Endothelial cell of umbilical vein (primary cell): ENCODE measurements at regions not wholly inside any gene's neighbourhood (a gene's known extent, or its start where the extent isn't known, plus 50 kb on each side); places are given as distances from the start of the nearest gene placed in this dataset.

Experiments used
- BruUV-seq: library from RNA; stranded (reverse); fragments of 400-500 nt; replicated peaks from 2 replicates; lab custom pipeline; 2021; lab: Mats Ljungman, UMichigan
- CTCF ChIA-PET: fragments of 300-600, 350-600 bp; sonication (Branson Sonifier 250); formaldehyde crosslinking; loops from one replicate; lab custom pipeline; 2021; ENCODE audit warnings: antibody characterized with exemption, inconsistent platforms; lab: Charles Lee
- POLR2A ChIA-PET: fragments of 300-600, 350-600 bp; sonication (Branson Sonifier 250); formaldehyde crosslinking; loops from one replicate; lab custom pipeline; 2021; ENCODE audit warnings: antibody characterized with exemption, inconsistent platforms; lab: Charles Lee
- DNase-seq: peaks from one replicate; pipeline ENCODE4 v3.0.0-alpha.2; 2011; ENCODE audit warnings: low read depth, low spot score
- FAIRE-seq: peaks from 2 replicates; lab custom pipeline; 2011; peaks lifted over from hg19 to GRCh38; lab: Jason Lieb, UNC
- H2AFZ ChIP-seq: 2 replicates; pipeline ENCODE4 v1.6.0; 2012; ENCODE audit warnings: low read depth, low read length, control low read depth, inconsistent platforms
- H3K27ac ChIP-seq: 2 replicates; pipeline ENCODE4 v1.5.1; 2011; ENCODE audit warnings: low read depth, mild to moderate bottlenecking, control low read depth, low read length, moderate library complexity; ENCODE audit not compliant: insufficient read depth
- H3K27me3 ChIP-seq, 2 experiments: 2 replicates each; pipeline versions ENCODE4 v1.6.0 to v1.6.1; 2011; ENCODE audit warnings: low read length in 2 of 2, mixed read lengths in 1 of 2; ENCODE audit not compliant: control insufficient read depth in 2 of 2, insufficient read depth in 2 of 2
- H3K36me3 ChIP-seq, 2 experiments: 2 replicates in 1 of 2; 3 replicates in 1 of 2; pipeline ENCODE4 v1.5.1; 2011; ENCODE audit warnings: low read length in 2 of 2, mild to moderate bottlenecking in 1 of 2, moderate library complexity in 1 of 2; ENCODE audit not compliant: control insufficient read depth in 2 of 2, insufficient read depth in 2 of 2; ENCODE audit errors: extremely low read depth in 1 of 2
- H3K4me1 ChIP-seq: 3 replicates; pipeline ENCODE4 v1.5.1; 2011; ENCODE audit warnings: mild to moderate bottlenecking, low read length; ENCODE audit not compliant: control insufficient read depth, insufficient read depth; ENCODE audit errors: extremely low read depth
- H3K4me2 ChIP-seq: 2 replicates; pipeline ENCODE4 v1.6.1; 2011; ENCODE audit warnings: low read length, control low read depth, mixed read lengths; ENCODE audit not compliant: insufficient read depth
- H3K4me3 ChIP-seq, 3 experiments: fragments of 200-600 bp in 1 of 3; sonication (generic), shearing (Covaris generic) in 1 of 3; replicated peaks in 1 of 3; 2 replicates each; pipeline ENCODE4 v1.5.1; 2011 to 2016; ENCODE audit warnings: control low read depth in 3 of 3, low read length in 3 of 3, mild to moderate bottlenecking in 2 of 3, inconsistent platforms in 1 of 3, low read depth in 1 of 3, moderate library complexity in 1 of 3; ENCODE audit not compliant: insufficient read depth in 1 of 3
- H3K79me2 ChIP-seq: 2 replicates; pipeline ENCODE4 v1.6.0; 2012; ENCODE audit warnings: low read length, inconsistent platforms; ENCODE audit not compliant: control insufficient read depth, insufficient read depth
- H3K9ac ChIP-seq: replicated peaks from 2 replicates; pipeline ENCODE3; 2011; ENCODE audit warnings: low read length, control low read depth; ENCODE audit not compliant: insufficient read depth; ENCODE audit errors: extremely low read depth
- H3K9me1 ChIP-seq: replicated peaks from 3 replicates; pipeline ENCODE4 v1.6.0; 2011; ENCODE audit warnings: mild to moderate bottlenecking, low read length; ENCODE audit not compliant: control insufficient read depth, insufficient read depth; ENCODE audit errors: extremely low read depth
- H3K9me3 ChIP-seq: replicated peaks from 2 replicates; pipeline ENCODE4 v1.5.1; 2012; ENCODE audit warnings: low read length, inconsistent platforms; ENCODE audit not compliant: control insufficient read depth, insufficient read depth
- H4K20me1 ChIP-seq: replicated peaks from 2 replicates; pipeline ENCODE3; 2011; ENCODE audit warnings: mild to moderate bottlenecking, low read length; ENCODE audit not compliant: control insufficient read depth, insufficient read depth; ENCODE audit errors: extremely low read depth
- CTCF ChIP-seq, 2 donors: IDR thresholded peaks; 1 replicate in 1 of 2; 2 replicates in 1 of 2; pipeline ENCODE4 v1.5.1; 2011; ENCODE audit warnings: low read length in 2 of 2, mild to moderate bottlenecking in 2 of 2, moderate library complexity in 2 of 2, control low read depth in 1 of 2, inconsistent platforms in 1 of 2, low read depth in 1 of 2; ENCODE audit not compliant: insufficient read depth in 1 of 2; ENCODE audit errors: extremely low read depth in 1 of 2
- FOS ChIP-seq: IDR thresholded peaks from 2 replicates; pipeline ENCODE4 v1.6.1; 2011; ENCODE audit warnings: mild to moderate bottlenecking, low read length, moderate library complexity, borderline replicate concordance; ENCODE audit not compliant: insufficient read depth
- GATA2 ChIP-seq: IDR thresholded peaks from 2 replicates; pipeline ENCODE4 v1.7.0; 2011; ENCODE audit warnings: low read depth, mild to moderate bottlenecking, moderate library complexity, mixed read lengths, low read length; ENCODE audit not compliant: insufficient read length, insufficient read depth
- JUN ChIP-seq: IDR thresholded peaks from 2 replicates; pipeline ENCODE4 v1.6.1; 2011; ENCODE audit warnings: borderline replicate concordance, low read depth; ENCODE audit not compliant: insufficient read length, insufficient read depth
- MAX ChIP-seq: IDR thresholded peaks from 2 replicates; pipeline ENCODE4 v1.6.1; 2011; ENCODE audit not compliant: insufficient read depth, insufficient read length
- dilution Hi-C: fragments of 300-500 bp; cut with MboI; formaldehyde crosslinking; loops from one replicate; pipeline ENCODE4 v1.15.0; 2019; ENCODE audit warnings: low sequenced_read_pairs; ENCODE audit not compliant: extremely low pct_ligation_motif_present
- intact Hi-C: fragments of 100-400 bp; cut with micrococcal nuclease; formaldehyde crosslinking; loops from one replicate; pipeline ENCODE4 v1.10.0; 2022

DNA sequence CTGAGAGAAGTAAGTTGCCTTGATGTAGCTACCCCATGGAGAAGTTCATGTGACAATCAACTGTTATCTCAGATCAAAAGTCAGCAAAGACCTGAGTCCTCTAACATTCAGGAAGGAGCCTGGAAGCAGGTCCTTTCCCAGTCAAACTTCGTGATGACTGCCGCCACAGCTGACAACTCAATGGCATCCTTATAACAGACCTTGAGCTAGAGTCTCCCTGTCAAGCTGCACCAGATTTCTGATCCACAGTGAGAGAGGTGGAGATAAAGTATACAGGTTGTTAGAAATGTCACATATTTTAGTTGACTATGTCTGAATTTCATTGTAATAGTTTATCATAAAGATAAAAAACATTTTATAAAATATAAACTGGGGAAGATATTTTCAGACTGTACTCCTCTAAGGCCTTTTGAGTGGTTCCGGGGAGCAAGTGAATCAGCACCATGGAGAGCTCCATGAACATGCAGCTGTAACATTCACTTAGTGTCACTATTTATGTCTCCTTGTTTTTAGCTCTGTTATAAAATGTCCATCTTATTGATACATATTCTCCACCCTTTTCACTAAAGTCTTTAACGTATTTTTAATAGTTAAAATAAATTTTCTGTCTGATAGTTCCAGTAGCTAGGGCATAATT is 1653.5 kb upstream of the AGA start:
- no peak for DNase-seq
- POLR2A ChIA-PET = no interaction called here
- TF ChIP-seq JUN (no peak), CTCF (IDR thresholded peaks at IDR 0.05; ENCODE audit: extremely low read depth in 1 of 2, insufficient read depth in 1 of 2, low read depth in 1 of 2, low read length in 2 of 2) (no peak), MAX (no peak), FOS (no peak), GATA2 (no peak)
- Histone ChIP-seq H3K9me1 (no peaks in the 10 kb centered on the region), H3K36me3 (no peaks in the 10 kb centered on the region), H3K27me3 (no peaks in the 10 kb centered on the region), H3K9me3 (peaks cover 3% of the 10 kb centered on the region), H3K27ac (no peak overlapping the region), H2AFZ (no peak overlapping the region), H3K4me2 (no peak overlapping the region), H4K20me1 (no peaks in the 10 kb centered on the region), H3K79me2 (no peaks in the 10 kb centered on the region), H3K9ac (no peak overlapping the region), H3K4me3 (no peak overlapping the region), H3K4me1 (no peaks in the 10 kb centered on the region)
- no TSS peak for BruUV-seq
- FAIRE-seq = no peak
- intact Hi-C loops = no loop called here
- dilution Hi-C loops = no loop called here
- CTCF ChIA-PET = no interaction called here
